HFFc6 (cell line): ENCODE measurements at regions not wholly inside any gene's neighbourhood (a gene's known extent, or its start where the extent isn't known, plus 50 kb on each side); places are given as distances from the start of the nearest gene placed in this dataset.

Experiments
- DNase-seq: peaks from one replicate; pipeline ENCODE4 v3.0.0-alpha.2; 2018
- H3K27ac Mint-ChIP-seq: 2 replicates; pipeline ENCODE4 v1.8.0; 2020; ENCODE audit warnings: mild to moderate bottlenecking, mixed read lengths
- H3K27me3 Mint-ChIP-seq: 2 replicates; pipeline ENCODE4 v1.8.0; 2021; ENCODE audit warnings: mild to moderate bottlenecking, moderate library complexity, mixed read lengths; ENCODE audit not compliant: insufficient read depth
- H3K36me3 Mint-ChIP-seq: 2 replicates; pipeline ENCODE4 v1.8.0; 2021; ENCODE audit warnings: low read depth, mixed read lengths
- H3K4me1 Mint-ChIP-seq: 2 replicates; pipeline ENCODE4 v1.8.0; 2020; ENCODE audit warnings: low read depth, mixed read lengths
- H3K4me3 Mint-ChIP-seq: 2 replicates; pipeline ENCODE4 v1.8.0; 2020; ENCODE audit warnings: mild to moderate bottlenecking, moderate library complexity, mixed read lengths
- H3K9me3 Mint-ChIP-seq: 2 replicates; pipeline ENCODE4 v1.8.0; 2020; ENCODE audit warnings: mild to moderate bottlenecking, mixed read lengths
- TF ChIP-seq, protein P1 (sequence below): fragments of 200-600 bp; sonication (generic); IDR thresholded peaks from 2 replicates; pipeline ENCODE4 v1.5.0; 2021; ENCODE audit warnings: antibody characterized with exemption, mild to moderate bottlenecking

DNA sequence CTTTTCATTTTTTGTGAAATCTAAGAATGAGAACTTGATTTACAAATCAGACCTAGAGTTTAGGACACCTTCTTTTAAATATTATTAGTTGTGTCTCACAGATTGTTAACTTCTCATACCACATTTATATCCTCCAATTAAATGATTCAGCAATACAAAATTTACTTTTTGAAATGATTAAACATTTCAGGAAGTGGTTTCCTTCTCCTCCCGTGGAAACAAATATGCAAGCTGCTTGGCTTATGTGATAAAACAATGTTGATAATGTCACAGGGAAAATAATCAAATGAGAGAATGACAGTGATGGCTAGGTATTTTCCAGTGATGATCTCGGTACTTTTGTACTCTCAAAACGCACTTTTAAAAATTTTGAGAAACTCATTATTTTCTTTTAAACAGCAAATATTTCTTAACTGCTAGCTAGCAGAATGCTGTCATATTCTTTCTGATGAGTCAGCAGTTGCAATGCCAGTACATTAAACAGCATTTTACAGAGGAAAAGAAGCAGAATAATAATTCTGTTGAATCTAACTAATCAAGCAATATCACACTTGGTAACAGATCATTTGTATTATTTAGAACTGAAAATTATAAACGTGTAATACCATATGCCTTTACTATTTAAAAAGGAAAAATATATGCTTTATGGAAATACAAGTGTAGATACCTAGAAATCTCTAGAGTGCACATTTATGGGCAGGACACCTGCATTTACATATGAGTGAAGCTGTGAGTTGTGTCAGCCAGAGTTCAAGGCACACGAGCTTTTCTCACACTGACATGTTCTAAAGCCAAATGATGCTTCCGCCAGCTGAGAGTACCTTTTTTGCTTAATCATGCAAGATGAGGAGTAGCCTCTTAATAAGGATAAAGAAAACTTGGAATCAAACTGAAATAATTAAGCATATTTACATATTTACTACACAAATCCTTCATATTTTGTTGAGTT, 53.6 kb upstream of the CDH18 start:
- H3K4me3 Mint-ChIP-seq, result no peak overlapping the region
- peaks cover 4% of the 10 kb centered on the region; the same call in 1 of the 2 replicates for H3K27me3 Mint-ChIP-seq
- no peak for DNase-seq
- no peaks in the 10 kb centered on the region for H3K9me3 Mint-ChIP-seq
- no peak overlapping the region for H3K27ac Mint-ChIP-seq
- H3K4me1 Mint-ChIP-seq, result peaks cover 6% of the 10 kb centered on the region
- TF ChIP-seq, protein P1, sequence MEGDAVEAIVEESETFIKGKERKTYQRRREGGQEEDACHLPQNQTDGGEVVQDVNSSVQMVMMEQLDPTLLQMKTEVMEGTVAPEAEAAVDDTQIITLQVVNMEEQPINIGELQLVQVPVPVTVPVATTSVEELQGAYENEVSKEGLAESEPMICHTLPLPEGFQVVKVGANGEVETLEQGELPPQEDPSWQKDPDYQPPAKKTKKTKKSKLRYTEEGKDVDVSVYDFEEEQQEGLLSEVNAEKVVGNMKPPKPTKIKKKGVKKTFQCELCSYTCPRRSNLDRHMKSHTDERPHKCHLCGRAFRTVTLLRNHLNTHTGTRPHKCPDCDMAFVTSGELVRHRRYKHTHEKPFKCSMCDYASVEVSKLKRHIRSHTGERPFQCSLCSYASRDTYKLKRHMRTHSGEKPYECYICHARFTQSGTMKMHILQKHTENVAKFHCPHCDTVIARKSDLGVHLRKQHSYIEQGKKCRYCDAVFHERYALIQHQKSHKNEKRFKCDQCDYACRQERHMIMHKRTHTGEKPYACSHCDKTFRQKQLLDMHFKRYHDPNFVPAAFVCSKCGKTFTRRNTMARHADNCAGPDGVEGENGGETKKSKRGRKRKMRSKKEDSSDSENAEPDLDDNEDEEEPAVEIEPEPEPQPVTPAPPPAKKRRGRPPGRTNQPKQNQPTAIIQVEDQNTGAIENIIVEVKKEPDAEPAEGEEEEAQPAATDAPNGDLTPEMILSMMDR, result no peak
- no peaks in the 10 kb centered on the region for H3K36me3 Mint-ChIP-seq

DNA sequence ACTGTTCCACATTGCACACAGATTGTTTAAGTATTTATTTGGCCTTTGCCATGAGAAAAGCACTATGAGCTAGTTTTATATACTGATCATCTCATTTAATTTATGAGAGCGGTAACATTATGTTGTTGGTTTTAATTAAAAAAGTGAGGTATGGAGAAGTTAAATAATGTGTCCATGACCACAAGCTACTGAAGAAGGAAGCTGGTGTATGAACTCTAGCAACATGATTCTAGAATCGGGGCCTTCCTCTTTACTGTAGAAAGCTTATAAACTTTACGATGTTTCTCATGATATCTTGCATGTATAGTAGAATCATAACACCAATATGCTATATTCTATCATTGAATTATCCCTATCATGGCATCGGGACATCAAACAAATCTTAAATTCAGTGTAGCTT, 52.9 kb upstream of the CDH18 start:
- TF ChIP-seq, protein P1, result no peak
- no peak overlapping the region for H3K4me3 Mint-ChIP-seq
- peaks cover 6% of the 10 kb centered on the region for H3K4me1 Mint-ChIP-seq
- peaks cover 4% of the 10 kb centered on the region; the same call in 1 of the 2 replicates for H3K27me3 Mint-ChIP-seq
- H3K9me3 Mint-ChIP-seq, result no peaks in the 10 kb centered on the region
- DNase-seq, result no peak
- H3K27ac Mint-ChIP-seq, result no peak overlapping the region
- H3K36me3 Mint-ChIP-seq, result no peaks in the 10 kb centered on the region
